NOMO-1 (cell line): ENCODE measurements at regions not wholly inside any gene's neighbourhood (a gene's known extent, or its start where the extent isn't known, plus 50 kb on each side); places are given as distances from the start of the nearest gene placed in this dataset.

ENCODE experiments used
- DNase-seq, 2 experiments: peaks; one replicate each; lab custom pipeline; 2025; ENCODE audit not compliant: unreplicated experiment in 2 of 2; lab: John Stamatoyannopoulos, UW

- no peak for DNase-seq
Measured at GRCh38 chr7:25358926-25359325, 130.6 kb upstream of the NPVF start.

- DNase-seq, result no peak
Measured at GRCh38 chr7:25359471-25360059, 131.3 kb upstream of the NPVF start.

GRCh38 chr7:25360451-25360850 is 132.2 kb upstream of the NPVF start:
- no peak for DNase-seq

GRCh38 chr7:25361387-25361786 is 133.1 kb upstream of the NPVF start:
- DNase-seq, result no peak

- DNase-seq, result no peak
Measured at GRCh38 chr7:25361863-25362262, 133.6 kb upstream of the NPVF start.

GRCh38 chr7:25368599-25369201 is 140.4 kb upstream of the NPVF start:
- DNase-seq, result no peak

- no peak for DNase-seq
Measured at GRCh38 chr7:25369786-25370185, 141.5 kb upstream of the NPVF start.

GRCh38 chr7:25371972-25372371 is 143.7 kb upstream of the NPVF start:
- no peak for DNase-seq

GRCh38 chr7:25375805-25376600 is 147.7 kb upstream of the NPVF start:
- DNase-seq, result no peak

- DNase-seq, result no peak
Measured at GRCh38 chr7:25379351-25380300, 151.3 kb upstream of the NPVF start.

GRCh38 chr7:25381818-25382589 is 153.7 kb upstream of the NPVF start:
- no peak for DNase-seq

- no peak for DNase-seq
Measured at GRCh38 chr7:25382869-25383268, 154.6 kb upstream of the NPVF start.

- DNase-seq, result no peak
Measured at GRCh38 chr7:25383402-25383801, 155.1 kb upstream of the NPVF start.

- DNase-seq, result no peak
Measured at GRCh38 chr7:25384788-25385505, 156.7 kb upstream of the NPVF start.

- DNase-seq, result no peak
Measured at GRCh38 chr7:25385506-25386136, 157.3 kb upstream of the NPVF start.

- DNase-seq, result no peak
Measured at GRCh38 chr7:25386311-25386744, 158.0 kb upstream of the NPVF start.

- no peak for DNase-seq
Measured at GRCh38 chr7:25388681-25389080, 160.4 kb upstream of the NPVF start.

- DNase-seq, result peak; percentile 23 to 61
Measured at GRCh38 chr7:25389489-25390106, 161.3 kb upstream of the NPVF start.
